ENCODE measurements at regions not wholly inside any gene's neighbourhood (a gene's known extent, or its start where the extent isn't known, plus 50 kb on each side); places are given as distances from the start of the nearest gene placed in this dataset.
"Not testable (repeated sequence)": the region's sequence is repeated elsewhere in the genome, so short reads cannot be mapped to it uniquely, and the experiment has no call there.

- DNase-seq (ENCODE audit: low read depth) = no peak
These were observed 236.8 kb downstream of the ENC1 start for GRCh38 chr5:74403771-74404170.

DNA sequence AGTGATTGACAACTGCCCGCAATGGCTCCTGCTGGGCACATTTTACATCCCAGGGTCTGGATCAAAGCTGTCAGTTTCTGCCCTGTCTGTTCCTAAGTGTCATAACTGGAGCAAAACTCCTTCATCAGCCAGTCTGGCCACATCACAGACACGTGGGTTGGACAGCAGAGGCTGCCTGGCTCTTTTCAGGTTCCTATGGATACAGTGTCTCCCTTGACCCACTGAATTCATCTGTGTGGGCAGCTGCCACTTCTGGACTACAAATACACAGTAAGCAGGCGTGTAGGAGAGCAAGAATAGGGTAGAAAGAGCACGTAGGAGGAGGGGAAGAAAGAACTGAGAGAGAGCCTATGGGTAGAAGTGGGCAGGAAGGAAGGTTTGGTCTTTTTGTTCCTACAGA lies 238.0 kb downstream of the ENC1 start:
- no peak for DNase-seq (ENCODE audit: low read depth)

DNA sequence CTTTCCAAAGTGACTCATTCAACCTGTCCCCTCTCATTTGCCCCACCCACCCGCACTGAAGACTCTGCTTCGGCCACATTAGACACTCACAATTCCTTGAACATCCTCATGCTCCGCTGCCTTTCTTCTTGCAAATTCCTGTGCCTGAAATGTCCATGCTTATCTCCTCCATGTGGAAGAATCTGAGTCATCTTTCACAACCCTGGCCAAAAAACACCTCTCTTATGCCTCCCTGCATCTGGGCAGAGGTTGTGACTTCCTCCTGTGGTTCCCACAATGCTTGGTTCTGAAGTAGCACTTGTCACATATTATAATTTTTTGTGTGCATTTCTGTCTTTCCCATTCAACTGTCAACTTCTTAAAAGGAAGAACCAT lies 238.6 kb downstream of the ENC1 start:
- no peak for DNase-seq (ENCODE audit: low read depth)

GRCh38 chr5:74401281-74401945 lies 239.1 kb downstream of the ENC1 start:
- DNase-seq (ENCODE audit: low read depth) = no peak

DNA sequence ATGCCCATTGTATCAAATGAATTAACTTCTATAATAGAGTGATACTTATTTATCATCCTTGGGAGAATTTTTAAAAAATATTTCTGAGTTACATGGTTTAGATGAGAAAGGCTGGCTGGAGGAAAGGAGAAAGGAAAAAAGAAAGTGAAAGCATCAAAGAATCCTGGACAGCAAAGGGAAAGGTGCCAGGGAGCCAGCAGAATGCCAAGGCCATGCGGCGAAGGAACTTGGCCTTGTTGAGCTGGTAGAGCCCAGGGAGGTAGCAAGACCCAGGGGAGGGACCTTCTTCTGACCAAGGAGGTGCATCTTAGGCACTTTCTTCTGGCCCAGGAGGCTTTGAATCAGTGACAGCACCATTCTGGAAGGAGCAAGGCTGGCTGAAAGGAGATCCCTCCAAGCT lies 240.5 kb downstream of the ENC1 start:
- DNase-seq (ENCODE audit: low read depth) = no peak

GRCh38 chr5:74396913-74397622 lies 243.5 kb downstream of the ENC1 start:
- DNase-seq (ENCODE audit: low read depth) = no peak

DNA sequence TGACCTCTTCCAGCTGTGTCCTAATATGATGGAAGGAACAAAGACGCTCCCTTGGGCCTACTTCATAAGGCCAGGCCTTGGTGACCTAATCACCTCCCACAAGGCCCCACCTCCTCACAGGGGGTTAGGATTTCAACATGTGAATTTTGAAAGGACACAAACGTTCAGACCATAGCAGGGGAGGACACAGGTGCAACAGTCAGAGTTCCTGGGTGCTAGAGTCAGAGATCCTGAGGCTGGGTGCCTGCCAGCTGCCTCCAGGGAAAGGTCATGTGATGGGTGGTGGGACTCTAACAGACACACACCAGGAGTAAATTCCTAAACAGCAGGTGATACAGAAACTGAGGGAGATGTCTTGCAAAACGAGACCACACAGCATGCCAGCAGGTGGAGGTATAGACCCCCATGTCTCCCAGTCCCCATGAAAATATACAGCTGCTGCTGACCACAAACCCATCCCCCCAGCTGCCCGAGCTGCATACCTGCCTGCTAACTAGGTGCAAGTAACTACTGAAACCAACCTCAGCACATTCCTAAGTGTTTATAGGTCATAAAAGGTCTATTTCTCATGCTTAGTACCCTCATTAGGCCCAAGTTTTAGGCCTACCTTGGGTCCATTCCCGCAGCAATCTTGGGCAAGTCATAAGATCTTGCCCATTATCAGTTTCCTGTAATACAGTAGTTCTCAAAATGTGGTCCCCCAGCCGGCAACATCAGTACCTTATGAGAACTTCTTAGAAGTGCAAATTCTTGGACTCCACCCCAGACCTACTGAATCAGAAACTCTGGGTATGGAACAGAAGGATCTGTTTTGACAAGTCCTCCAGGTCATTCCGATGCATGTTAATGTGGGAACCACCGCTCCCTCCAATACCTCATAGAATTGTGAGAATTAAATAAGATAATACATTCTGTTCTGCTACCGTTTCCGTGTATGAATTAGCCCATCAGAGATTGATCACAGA lies 245.3 kb downstream of the ENC1 start:
- no peak for DNase-seq (ENCODE audit: low read depth)

DNA sequence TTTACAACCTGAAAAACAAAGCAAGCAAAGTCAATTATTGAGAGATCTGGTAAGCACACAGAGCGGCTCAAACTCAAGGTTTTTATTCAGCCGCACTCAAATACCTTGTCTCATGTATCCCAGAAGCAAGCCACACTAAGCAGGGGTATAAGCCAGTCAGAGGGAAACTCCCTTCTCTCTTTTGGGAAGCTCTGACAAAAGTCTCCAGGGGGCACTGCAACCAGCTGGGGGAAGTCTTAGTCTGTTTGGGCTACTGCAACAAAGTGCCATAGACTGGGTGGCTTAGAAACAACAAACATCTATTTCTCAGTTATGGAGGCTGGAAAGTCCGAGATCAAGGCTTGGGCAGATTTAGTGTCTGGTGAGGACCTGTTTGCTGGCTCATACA lies 246.0 kb downstream of the ENC1 start:
- DNase-seq (ENCODE audit: low read depth) = no peak

- DNase-seq (ENCODE audit: low read depth) = no peak
These were observed 246.6 kb downstream of the ENC1 start for GRCh38 chr5:74393943-74394342.

DNA sequence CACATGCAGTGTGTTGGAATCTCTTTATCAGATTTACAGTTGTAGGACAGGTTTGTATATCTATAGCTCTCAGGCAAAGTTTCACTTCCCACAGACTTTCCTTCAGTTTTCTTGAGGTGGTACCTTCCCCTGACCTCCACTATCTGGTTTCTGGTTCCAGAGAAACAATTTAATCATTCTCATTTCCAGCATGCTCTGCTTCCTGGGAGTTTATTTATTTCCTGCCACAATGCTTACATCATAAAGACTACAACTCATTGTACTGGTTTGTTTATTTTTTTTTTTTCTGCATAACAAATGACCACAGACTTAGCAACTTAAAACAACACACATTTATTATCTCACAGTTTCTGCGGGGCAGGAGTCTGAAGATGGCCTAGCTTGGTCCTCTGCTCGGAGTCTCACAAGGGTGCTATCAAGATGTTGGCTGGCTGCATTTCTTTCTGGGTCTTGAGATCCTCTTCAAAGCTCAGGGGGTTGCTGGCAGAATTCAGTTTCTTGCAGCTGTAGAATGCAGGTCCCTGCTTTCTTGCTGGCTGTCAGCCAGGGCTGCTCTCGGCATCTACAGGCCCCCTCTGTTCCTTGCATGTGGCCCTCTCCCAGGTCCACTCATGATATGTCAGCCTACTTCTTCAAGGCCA lies 247.7 kb downstream of the ENC1 start:
- no peak for DNase-seq (ENCODE audit: low read depth)

DNA sequence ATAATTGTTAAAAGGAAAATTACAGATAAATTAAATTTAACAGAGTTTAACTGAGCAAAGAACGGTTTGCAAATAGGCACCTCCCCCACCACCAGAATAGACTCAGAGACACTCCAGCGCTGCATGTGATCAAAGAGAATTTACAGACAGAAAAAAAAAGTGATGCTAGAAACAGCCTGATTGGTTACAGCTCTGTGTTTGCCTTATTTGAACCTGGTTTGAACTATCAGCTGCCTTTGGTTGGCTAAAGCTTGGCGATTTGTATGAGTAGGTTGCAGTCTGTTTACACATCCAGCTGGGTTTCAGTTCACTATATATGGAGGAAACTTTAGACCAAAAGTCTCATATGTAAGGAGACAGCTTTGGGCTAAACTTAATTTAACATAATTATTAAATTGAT lies 249.1 kb downstream of the ENC1 start:
- DNase-seq (ENCODE audit: low read depth) = no peak

DNA sequence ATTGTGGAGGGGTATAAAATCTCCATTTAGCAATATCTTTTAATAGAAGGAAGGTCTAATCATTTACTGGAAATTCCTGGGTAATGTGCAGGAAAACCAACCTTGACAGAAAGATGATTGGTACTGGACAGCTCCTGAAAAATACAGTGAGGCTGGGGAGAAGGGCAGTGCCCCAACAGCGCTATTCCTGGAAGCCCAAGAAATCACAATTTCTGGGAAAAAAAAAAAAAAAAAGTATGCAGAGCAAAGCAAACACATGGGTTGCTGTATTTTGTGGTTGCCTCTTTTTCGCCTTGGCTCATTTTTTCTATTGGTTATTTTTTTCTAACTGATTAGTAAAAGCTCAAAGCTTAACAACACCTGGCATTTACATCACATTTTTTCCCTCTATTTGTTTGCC lies 249.7 kb downstream of the ENC1 start:
- no peak for DNase-seq (ENCODE audit: low read depth)

GRCh38 chr5:74390306-74390637 lies 250.3 kb downstream of the ENC1 start:
- DNase-seq (ENCODE audit: low read depth) = no peak

GRCh38 chr5:74389531-74390305 lies 250.8 kb downstream of the ENC1 start:
- no peak for DNase-seq (ENCODE audit: low read depth)

- DNase-seq (ENCODE audit: low read depth) = not testable (repeated sequence)
These were observed 252.1 kb downstream of the ENC1 start for GRCh38 chr5:74388411-74388810.

GRCh38 chr5:74386571-74387334 lies 253.8 kb downstream of the ENC1 start:
- DNase-seq (ENCODE audit: low read depth) = no peak

DNA sequence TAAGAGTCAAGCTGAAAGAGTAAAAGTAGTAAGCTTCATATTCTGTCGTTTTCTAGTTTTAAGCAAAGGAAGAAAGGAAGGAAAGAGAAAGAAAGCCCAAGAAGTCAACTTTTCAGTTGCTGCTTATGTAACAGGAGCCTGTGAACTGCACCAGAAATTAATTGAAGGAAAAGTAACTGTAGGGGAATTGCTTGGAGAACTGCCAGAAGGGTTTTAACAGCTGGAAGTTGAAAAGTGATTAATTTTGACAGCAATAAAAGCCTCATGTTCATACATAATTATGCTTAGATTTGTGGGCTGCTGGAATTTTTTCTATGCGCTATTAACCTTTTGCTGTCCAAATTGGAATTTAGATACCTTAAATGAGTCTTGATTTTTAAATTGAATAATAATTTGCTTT lies 255.7 kb downstream of the ENC1 start:
- DNase-seq (ENCODE audit: low read depth) = no peak

- DNase-seq (ENCODE audit: low read depth) = no peak
These were observed 257.4 kb downstream of the ENC1 start for GRCh38 chr5:74382987-74383593.

GRCh38 chr5:74382123-74382855 lies 258.2 kb downstream of the ENC1 start:
- no peak for DNase-seq (ENCODE audit: low read depth)

DNA sequence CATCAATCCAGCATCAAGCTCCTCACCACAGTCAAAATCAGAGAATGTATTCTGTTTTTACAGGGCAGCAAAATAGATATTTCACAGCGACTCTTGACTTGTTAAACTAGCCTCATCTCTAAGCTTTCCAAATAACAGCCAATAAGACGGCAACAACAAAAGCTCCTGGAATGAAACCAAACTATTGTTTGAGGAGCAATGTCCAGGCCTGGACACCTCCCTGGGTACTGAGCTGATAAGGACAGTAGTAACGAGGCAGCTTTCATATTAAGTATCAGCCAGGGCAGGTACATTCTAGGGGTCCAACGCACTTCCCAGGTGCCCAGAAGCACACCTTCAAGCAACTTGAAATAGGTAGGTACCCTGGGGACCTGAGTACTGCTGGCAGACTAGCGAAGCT lies 260.3 kb downstream of the ENC1 start:
- DNase-seq (ENCODE audit: low read depth) = no peak

Measured in T-helper 22 cell (primary cell).